HG03469 (cell line): ENCODE measurements at regions not wholly inside any gene's neighbourhood (a gene's known extent, or its start where the extent isn't known, plus 50 kb on each side); places are given as distances from the start of the nearest gene placed in this dataset.

Experiments used
- ATAC-seq: cut with Tn5 transposase; IDR thresholded peaks from one replicate; pipeline ENCODE4 v1.9.1; 2021; ENCODE audit warnings: mild to moderate bottlenecking, moderate library complexity, moderate number of reproducible peaks; ENCODE audit not compliant: unreplicated experiment

- ATAC-seq, result no peak
These were observed 707.8 kb upstream of the LMCD1 start for GRCh38 chr3:7793786-7794185.

GRCh38 chr3:7798276-7798675 is 703.3 kb upstream of the LMCD1 start:
- no peak for ATAC-seq

- no peak for ATAC-seq
These were observed 701.4 kb upstream of the LMCD1 start for GRCh38 chr3:7800006-7800780.

DNA sequence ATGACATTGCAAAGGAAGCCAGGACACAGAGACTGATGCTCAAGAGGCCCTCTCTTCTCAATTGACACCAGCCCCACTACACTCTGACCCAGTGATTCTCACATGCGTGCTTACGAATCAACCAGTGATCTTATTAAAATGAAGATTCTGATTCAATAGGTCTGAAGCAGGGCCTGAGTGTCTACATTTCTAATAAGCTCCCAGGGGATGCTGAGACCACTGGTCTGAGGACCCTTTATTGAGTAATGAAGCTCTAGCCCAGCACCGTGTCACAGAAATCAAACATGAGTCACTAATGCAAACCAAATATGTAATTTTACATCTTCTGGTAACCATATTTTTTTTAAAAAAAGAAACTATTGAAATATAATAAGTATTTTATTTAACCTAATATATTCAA is 689.1 kb upstream of the LMCD1 start:
- no peak for ATAC-seq

- no peak for ATAC-seq
These were observed 688.3 kb upstream of the LMCD1 start for GRCh38 chr3:7813365-7813764.

- ATAC-seq, result no peak
These were observed 684.4 kb upstream of the LMCD1 start for GRCh38 chr3:7817239-7817638.

DNA sequence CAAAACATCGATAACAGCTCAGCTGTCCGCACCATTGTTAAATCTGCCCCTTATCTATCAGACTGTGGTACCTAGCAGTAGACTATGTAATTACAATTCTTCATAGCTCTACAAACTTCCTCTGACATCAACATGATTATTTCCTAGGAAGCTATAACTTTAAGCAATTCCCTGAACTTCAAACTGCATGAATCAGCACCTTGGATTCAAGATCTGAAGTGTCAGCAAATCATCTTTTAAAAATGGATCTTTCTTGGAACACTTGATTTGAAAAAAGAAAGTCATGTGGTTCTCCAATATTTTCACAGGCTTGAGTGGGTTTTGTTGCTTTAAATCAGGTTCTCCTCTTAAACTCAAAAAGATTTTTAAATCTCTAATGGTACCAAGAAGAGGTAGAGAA is 680.7 kb upstream of the LMCD1 start:
- no peak for ATAC-seq

GRCh38 chr3:7821858-7822257 is 679.8 kb upstream of the LMCD1 start:
- ATAC-seq, result no peak

- ATAC-seq, result no peak
These were observed 660.2 kb upstream of the LMCD1 start for GRCh38 chr3:7841451-7841850.

DNA sequence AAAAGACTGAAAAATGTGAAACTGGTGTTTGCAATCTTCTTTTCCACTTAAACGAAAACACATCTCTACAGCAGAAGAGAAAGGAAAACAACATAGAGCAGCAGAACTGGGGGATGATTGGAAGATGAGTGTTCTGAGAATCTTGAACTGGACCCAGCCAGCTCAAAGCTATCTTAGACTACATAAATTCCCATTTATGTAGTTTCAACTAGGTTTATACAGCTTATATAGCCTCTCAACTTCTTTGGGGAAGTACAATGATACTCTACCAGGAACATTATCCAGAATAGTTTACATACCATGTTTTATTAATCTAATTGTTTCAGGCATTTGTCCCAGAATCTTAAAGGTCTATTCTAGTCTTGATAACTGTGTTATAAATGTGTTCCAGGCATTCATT is 658.2 kb upstream of the LMCD1 start:
- no peak for ATAC-seq

DNA sequence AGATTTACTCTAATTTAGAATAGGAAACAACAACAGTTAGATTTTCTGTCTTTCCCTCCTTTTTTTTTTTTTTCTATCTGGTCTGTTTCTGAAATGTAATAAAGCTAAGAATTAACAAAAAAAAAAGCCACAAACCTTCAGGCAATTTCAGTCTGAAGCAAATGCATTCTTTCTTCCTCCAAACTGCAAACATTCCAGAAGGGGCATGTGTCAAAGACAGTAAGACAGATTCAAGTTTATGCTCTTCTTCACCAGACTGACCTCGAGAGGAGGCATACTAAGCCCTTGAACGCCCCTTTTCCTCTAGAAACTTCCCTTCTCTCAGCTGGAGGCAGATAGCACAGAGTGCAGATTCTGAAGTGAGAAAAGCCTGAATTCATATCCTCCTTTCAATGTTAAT is 654.6 kb upstream of the LMCD1 start:
- ATAC-seq, result no peak

- no peak for ATAC-seq
These were observed 654.1 kb upstream of the LMCD1 start for GRCh38 chr3:7847521-7847920.

- no peak for ATAC-seq
These were observed 647.4 kb upstream of the LMCD1 start for GRCh38 chr3:7854266-7854665.

DNA sequence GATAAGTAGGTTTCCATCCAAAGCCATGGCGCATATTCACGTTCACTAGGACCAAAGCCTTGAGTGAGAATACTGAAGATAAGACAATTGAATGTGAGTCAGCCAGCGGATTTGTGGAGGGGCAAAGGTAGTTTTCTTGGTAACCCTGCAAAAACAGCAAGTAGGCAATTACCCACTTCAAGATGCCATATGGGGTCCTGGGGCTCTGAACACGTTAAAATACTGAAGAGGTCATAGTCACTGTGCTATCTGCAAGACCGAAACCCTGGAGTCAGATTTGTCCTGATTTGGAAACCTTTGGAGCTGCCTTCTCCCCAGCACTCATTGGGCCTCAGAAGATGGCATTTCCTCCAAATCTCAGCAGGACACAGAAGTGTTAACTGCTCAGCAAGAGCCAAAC is 646.9 kb upstream of the LMCD1 start:
- no peak for ATAC-seq

- ATAC-seq, result no peak
These were observed 636.0 kb upstream of the LMCD1 start for GRCh38 chr3:7865611-7866010.

- no peak for ATAC-seq
These were observed 634.0 kb upstream of the LMCD1 start for GRCh38 chr3:7867587-7867986.

DNA sequence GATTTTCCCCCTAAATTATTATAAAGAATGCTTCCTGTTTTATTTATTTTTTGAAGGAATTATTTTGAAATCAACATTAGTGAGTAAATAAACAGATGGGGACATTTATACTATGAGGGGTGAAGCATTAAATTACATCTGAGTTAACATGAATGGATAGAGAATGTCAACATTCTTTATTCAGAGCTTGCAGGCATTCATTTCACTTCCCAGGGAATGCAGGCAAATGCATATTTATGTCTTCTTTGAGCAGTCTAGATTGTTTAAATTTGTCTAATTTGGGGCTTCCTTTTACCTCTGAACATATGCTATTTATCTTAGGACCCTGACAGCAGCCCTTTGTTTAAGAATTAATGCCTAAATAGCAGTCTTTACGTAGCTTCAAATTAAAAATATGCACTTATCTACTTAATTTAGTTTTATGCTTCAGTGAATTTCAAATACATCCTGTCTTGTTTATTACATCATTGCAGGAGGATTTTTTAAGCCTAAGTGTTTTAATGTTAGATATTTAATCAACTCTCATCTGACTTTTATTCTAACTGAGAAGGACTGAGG is 630.5 kb upstream of the LMCD1 start:
- no peak for ATAC-seq

DNA sequence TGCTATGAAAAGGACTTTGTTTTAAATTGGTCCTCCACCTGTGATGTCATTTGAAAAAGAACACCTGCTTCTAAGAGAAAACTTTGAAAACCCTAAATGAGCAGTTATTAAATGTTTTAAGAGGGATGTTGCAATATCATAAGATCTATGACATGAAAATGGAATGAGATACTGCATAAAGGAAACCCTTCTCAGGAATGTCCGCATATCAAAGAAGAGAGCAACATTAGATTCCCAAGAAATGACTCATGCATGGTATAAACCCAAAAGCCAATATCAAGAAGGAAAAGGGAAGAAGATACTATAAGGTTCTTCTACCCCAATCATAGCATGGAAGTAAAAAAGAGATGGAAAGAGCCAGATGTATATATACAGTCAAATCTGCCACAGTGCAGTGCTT is 627.5 kb upstream of the LMCD1 start:
- no peak for ATAC-seq

DNA sequence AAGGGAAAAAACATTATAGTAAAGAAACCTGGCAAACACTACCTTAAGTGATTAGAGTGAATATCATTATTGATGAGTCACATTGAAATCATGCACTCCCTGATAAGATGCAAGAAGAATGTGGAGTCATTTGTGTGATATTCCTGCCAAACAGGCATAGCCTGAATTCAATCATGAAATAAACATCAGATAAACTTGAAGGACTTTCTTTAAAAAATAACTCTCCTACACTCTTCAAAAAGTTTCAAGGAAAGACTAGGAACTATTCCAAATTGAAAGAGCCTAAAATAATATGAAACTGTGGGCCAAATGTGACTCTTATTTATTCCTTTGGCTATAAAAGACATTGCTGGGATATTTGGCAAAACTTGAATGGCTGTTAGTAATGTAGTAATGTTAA is 625.7 kb upstream of the LMCD1 start:
- ATAC-seq, result no peak

GRCh38 chr3:7876741-7877297 is 624.8 kb upstream of the LMCD1 start:
- ATAC-seq, result no peak

GRCh38 chr3:7877312-7877711 is 624.3 kb upstream of the LMCD1 start:
- ATAC-seq, result no peak

DNA sequence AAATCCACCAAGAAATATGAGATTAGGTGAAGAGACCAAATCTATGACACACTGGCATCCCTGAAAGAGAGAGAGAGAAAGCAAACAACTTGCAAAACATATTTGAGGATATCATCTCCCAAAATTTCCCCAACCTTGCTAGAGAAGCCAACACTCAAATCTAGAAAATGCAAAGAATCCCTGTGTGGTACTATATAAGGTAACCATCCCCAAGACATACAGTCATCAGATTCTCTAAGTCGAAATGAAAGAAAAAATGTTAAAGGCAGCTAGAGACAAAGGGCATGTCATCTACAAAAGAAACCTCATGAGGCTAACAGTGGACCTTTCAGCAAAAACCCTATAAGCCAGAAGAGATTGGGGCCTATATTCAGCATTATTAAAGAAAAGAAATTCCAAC is 622.1 kb upstream of the LMCD1 start:
- ATAC-seq, result no peak

GRCh38 chr3:7881946-7882345 is 619.7 kb upstream of the LMCD1 start:
- no peak for ATAC-seq
